SH-SY5Y (cell line): ENCODE measurements at regions not wholly inside any gene's neighbourhood (a gene's known extent, or its start where the extent isn't known, plus 50 kb on each side); places are given as distances from the start of the nearest gene placed in this dataset.
A peak's percentile ranks its signal among the peaks of the same experiment; 100 is the strongest.

Experiments used
- GATA2 ChIP-seq: IDR thresholded peaks from 2 replicates; pipeline ENCODE4 v1.6.1; 2011; ENCODE audit warnings: mild to moderate bottlenecking, low read depth, low read length
- GATA3 ChIP-seq: IDR thresholded peaks from 2 replicates; pipeline ENCODE4 v1.6.1; 2011; ENCODE audit warnings: low read depth, mild to moderate bottlenecking, low read length, moderate library complexity

- TF ChIP-seq GATA2 (peak; percentile 81), GATA3 (peak; percentile 60; the same call in 1 of the 2 replicates)
These were observed 178.4 kb downstream of the HERPUD2 start for GRCh38 chr7:35516498-35516897.
